ENCODE measurements at regions not wholly inside any gene's neighbourhood (a gene's known extent, or its start where the extent isn't known, plus 50 kb on each side); places are given as distances from the start of the nearest gene placed in this dataset.

- Histone ChIP-seq H3K27ac (ENCODE audit: low read depth, low read length, poor library complexity, severe bottlenecking) (no peak overlapping the region), H3K4me3 (ENCODE audit: low read depth, low read length, poor library complexity, severe bottlenecking) (no peak overlapping the region), H3K36me3 (ENCODE audit: insufficient read depth, low read length) (no peaks in the 10 kb centered on the region), H3K9me2 (ENCODE audit: insufficient read depth, low read length) (no peaks in the 10 kb centered on the region), H3K9me3 (ENCODE audit: low read length) (no peaks in the 10 kb centered on the region), H4K20me1 (ENCODE audit: insufficient read depth, low read length) (no peaks in the 10 kb centered on the region), H3K4me2 (ENCODE audit: low read length) (no peak overlapping the region), H3K79me2 (ENCODE audit: insufficient read depth, low read depth, low read length) (no peaks in the 10 kb centered on the region), H3K4me1 (ENCODE audit: insufficient read depth, low read length, poor library complexity, severe bottlenecking) (no peaks in the 10 kb centered on the region), H2AFZ (ENCODE audit: low read length) (no peak overlapping the region)
- TF ChIP-seq EZH2phosphoT487 (IDR thresholded peaks at IDR 0.05; ENCODE audit: borderline replicate concordance, low read depth, low read length) (no peak), CTCF (conservative IDR thresholded peaks at IDR 0.05; ENCODE audit: low read length) (no peak)
- intact Hi-C loops (cut with micrococcal nuclease; ENCODE audit: unreplicated experiment), result no loop called here
- DNase-seq (ENCODE audit: low spot score), result no peak
- ChIA-PET CTCF (ENCODE audit: unreplicated experiment) (no interaction called here), POLR2A (no interaction called here)
- no TSS peak for BruUV-seq (replicated peaks)
These were observed 544.4 kb upstream of the TNP1 start for GRCh38 chr2:217404236-217404760.

DNA sequence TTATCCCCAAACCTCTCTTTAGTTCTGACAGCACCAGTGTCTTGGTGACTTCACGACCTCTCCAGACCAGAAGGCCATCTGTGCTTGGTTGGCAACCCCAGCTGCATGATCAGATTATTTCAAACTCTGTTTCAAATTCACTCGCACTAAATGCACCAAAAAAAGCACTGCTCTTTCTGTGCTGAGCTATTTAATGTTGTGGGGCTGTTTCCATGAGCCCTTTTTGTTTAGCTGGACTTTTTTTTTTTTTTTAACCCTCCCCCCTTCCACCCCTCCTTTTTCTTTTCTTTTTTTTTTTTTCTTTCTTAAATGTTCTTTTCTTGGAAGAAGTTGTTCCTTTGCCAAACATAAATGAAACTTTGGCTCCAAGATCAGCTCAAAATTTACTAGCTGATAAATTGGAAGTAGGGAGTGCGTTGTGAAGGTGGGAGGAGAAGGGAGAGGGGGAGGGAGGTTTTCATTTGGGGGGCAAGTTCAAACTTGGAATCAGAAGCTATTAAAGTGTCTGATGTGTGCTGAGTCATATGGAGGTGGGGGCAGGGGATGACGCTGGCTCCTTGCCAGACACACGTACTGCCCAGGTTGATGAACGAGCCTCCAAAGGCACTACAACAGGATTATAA lies 543.0 kb upstream of the TNP1 start:
- Histone ChIP-seq H3K9me2 (ENCODE audit: insufficient read depth, low read length) (no peaks in the 10 kb centered on the region), H3K4me3 (ENCODE audit: low read depth, low read length, poor library complexity, severe bottlenecking) (no peak overlapping the region), H4K20me1 (ENCODE audit: insufficient read depth, low read length) (no peaks in the 10 kb centered on the region), H3K36me3 (ENCODE audit: insufficient read depth, low read length) (no peaks in the 10 kb centered on the region), H3K27ac (ENCODE audit: low read depth, low read length, poor library complexity, severe bottlenecking) (no peak overlapping the region), H3K79me2 (ENCODE audit: insufficient read depth, low read depth, low read length) (no peaks in the 10 kb centered on the region), H2AFZ (ENCODE audit: low read length) (no peak overlapping the region), H3K9me3 (ENCODE audit: low read length) (no peaks in the 10 kb centered on the region), H3K4me1 (ENCODE audit: insufficient read depth, low read length, poor library complexity, severe bottlenecking) (no peaks in the 10 kb centered on the region), H3K4me2 (ENCODE audit: low read length) (no peak overlapping the region)
- ChIA-PET POLR2A (interaction anchor here (0.7 kb wide), 2 partner anchors 8 to 1185 kb away, joined by 3 to 8 read pairs; no protein-coding TSS in a partner anchor), CTCF (ENCODE audit: unreplicated experiment) (no interaction called here)
- intact Hi-C loops (cut with micrococcal nuclease; ENCODE audit: unreplicated experiment), result no loop called here
- TF ChIP-seq EZH2phosphoT487 (IDR thresholded peaks at IDR 0.05; ENCODE audit: borderline replicate concordance, low read depth, low read length) (no peak), CTCF (conservative IDR thresholded peaks at IDR 0.05; ENCODE audit: low read length) (no peak)
- no TSS peak for BruUV-seq (replicated peaks)
- DNase-seq (ENCODE audit: low spot score), result no peak

- TF ChIP-seq CTCF (conservative IDR thresholded peaks at IDR 0.05; ENCODE audit: low read length) (no peak), EZH2phosphoT487 (IDR thresholded peaks at IDR 0.05; ENCODE audit: borderline replicate concordance, low read depth, low read length) (no peak)
- Histone ChIP-seq H3K9me2 (ENCODE audit: insufficient read depth, low read length) (no peaks in the 10 kb centered on the region), H3K79me2 (ENCODE audit: insufficient read depth, low read depth, low read length) (no peaks in the 10 kb centered on the region), H3K27ac (ENCODE audit: low read depth, low read length, poor library complexity, severe bottlenecking) (no peak overlapping the region), H3K4me2 (ENCODE audit: low read length) (no peak overlapping the region), H3K4me1 (ENCODE audit: insufficient read depth, low read length, poor library complexity, severe bottlenecking) (no peaks in the 10 kb centered on the region), H2AFZ (ENCODE audit: low read length) (no peak overlapping the region), H3K9me3 (ENCODE audit: low read length) (no peaks in the 10 kb centered on the region), H3K36me3 (ENCODE audit: insufficient read depth, low read length) (no peaks in the 10 kb centered on the region), H4K20me1 (ENCODE audit: insufficient read depth, low read length) (no peaks in the 10 kb centered on the region), H3K4me3 (ENCODE audit: low read depth, low read length, poor library complexity, severe bottlenecking) (no peak overlapping the region)
- intact Hi-C loops (cut with micrococcal nuclease; ENCODE audit: unreplicated experiment), result no loop called here
- ChIA-PET CTCF (ENCODE audit: unreplicated experiment) (no interaction called here), POLR2A (interaction anchor here (0.7 kb wide), 1 partner anchor 8 kb away, joined by 3 read pairs; no protein-coding TSS in a partner anchor)
- no peak for DNase-seq (ENCODE audit: low spot score)
- no TSS peak for BruUV-seq (replicated peaks)
These were observed 542.3 kb upstream of the TNP1 start for GRCh38 chr2:217402144-217402543.
